Ishikawa (cell line): ENCODE measurements at regions not wholly inside any gene's neighbourhood (a gene's known extent, or its start where the extent isn't known, plus 50 kb on each side); places are given as distances from the start of the nearest gene placed in this dataset.

Experiments
- CEBPB ChIP-seq: IDR thresholded peaks from 2 replicates; pipeline ENCODE4 v1.6.1; 2012
- CREB1 ChIP-seq: IDR thresholded peaks from 2 replicates; pipeline ENCODE4 v1.6.1; 2012; ENCODE audit warnings: low read depth
- EGR1 ChIP-seq: IDR thresholded peaks from 2 replicates; pipeline ENCODE4 v1.6.1; 2012
- EP300 ChIP-seq: IDR thresholded peaks from 2 replicates; pipeline ENCODE4 v1.6.1; 2012; ENCODE audit warnings: borderline replicate concordance
- FOXM1 ChIP-seq: IDR thresholded peaks from 2 replicates; pipeline ENCODE4 v1.6.1; 2012; ENCODE audit warnings: low read depth, borderline replicate concordance
- NFIC ChIP-seq: IDR thresholded peaks from 2 replicates; pipeline ENCODE4 v1.6.1; 2012
- RAD21 ChIP-seq: IDR thresholded peaks from 2 replicates; pipeline ENCODE4 v1.6.1; 2012; ENCODE audit warnings: low read depth
- TAF1 ChIP-seq: IDR thresholded peaks from 2 replicates; pipeline ENCODE4 v1.6.1; 2012; ENCODE audit warnings: low read depth, mild to moderate bottlenecking
- TCF12 ChIP-seq: IDR thresholded peaks from 2 replicates; pipeline ENCODE4 v1.6.1; 2012; ENCODE audit warnings: low read depth
- TEAD4 ChIP-seq: IDR thresholded peaks from 2 replicates; pipeline ENCODE4 v1.6.1; 2012
- YY1 ChIP-seq: IDR thresholded peaks from 2 replicates; pipeline ENCODE4 v1.6.1; 2012; ENCODE audit warnings: low read depth
- ZBTB7A ChIP-seq: IDR thresholded peaks from 2 replicates; pipeline ENCODE4 v1.6.1; 2012; ENCODE audit warnings: low read depth
- TF ChIP-seq, protein P1 (sequence below): IDR thresholded peaks from 2 replicates; pipeline ENCODE4 v1.6.1; 2012
- TF ChIP-seq, protein P2 (sequence below): IDR thresholded peaks from 2 replicates; pipeline ENCODE4 v1.6.1; 2012
- TF ChIP-seq, protein P3 (sequence below): IDR thresholded peaks from 2 replicates; pipeline ENCODE4 v1.6.1; 2012; ENCODE audit warnings: low read depth, mild to moderate bottlenecking

DNA sequence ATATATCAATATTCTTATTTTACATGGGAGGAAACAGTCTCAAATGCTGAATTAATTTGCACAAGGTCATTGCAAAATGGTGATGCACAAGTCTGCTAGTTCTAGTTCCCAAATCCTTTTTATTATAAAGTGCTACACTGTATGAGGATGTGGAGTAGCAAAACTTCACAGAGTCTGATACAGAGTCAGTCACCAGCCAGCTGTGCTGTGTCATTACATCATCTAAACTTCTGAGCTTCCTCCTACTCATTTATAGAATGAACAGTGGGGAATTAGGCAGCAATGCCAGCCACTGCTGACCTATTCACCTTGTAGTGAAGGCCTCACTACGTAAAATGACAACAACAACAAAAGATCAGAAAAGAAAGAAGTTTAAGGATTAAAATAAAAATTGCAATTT, 357.8 kb downstream of the TMEM167A start:
- TF ChIP-seq TCF12 = no peak
- TF ChIP-seq, protein P1, sequence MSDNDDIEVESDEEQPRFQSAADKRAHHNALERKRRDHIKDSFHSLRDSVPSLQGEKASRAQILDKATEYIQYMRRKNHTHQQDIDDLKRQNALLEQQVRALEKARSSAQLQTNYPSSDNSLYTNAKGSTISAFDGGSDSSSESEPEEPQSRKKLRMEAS = no peak
- no peak for TF ChIP-seq EP300
- TF ChIP-seq CREB1 = no peak
- TF ChIP-seq TAF1 = no peak
- TF ChIP-seq EGR1 = no peak

DNA sequence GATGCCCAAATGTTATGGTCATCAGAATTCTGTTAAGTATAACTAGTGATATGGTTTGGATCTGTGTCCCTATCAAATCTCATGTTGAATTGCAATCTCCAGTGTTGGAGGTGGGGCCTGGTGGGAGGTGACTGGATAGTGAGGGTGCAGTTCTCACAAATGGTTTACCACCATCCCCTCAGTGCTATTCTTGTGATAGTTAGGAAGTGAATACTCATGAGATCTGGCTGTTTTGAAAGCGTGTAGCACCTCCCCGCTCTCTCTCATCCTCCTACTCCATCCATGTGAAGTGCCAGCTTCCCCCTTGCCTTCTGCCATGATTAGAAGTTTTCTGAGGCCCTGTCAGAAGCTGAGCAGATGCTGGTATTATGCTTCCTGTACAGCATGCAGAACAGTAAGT, 359.5 kb downstream of the TMEM167A start:
- no peak for TF ChIP-seq RAD21
- no peak for TF ChIP-seq YY1
- TF ChIP-seq FOXM1 = no peak
- TF ChIP-seq ZBTB7A = no peak
- TF ChIP-seq CREB1 = no peak
- TF ChIP-seq CEBPB = no peak
- TF ChIP-seq EP300 = no peak
- no peak for TF ChIP-seq EGR1
- TF ChIP-seq, protein P1 = no peak
- TF ChIP-seq NFIC = no peak
- TF ChIP-seq TAF1 = no peak
- TF ChIP-seq, protein P2, sequence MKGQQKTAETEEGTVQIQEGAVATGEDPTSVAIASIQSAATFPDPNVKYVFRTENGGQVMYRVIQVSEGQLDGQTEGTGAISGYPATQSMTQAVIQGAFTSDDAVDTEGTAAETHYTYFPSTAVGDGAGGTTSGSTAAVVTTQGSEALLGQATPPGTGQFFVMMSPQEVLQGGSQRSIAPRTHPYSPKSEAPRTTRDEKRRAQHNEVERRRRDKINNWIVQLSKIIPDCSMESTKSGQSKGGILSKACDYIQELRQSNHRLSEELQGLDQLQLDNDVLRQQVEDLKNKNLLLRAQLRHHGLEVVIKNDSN = no peak
- no peak for TF ChIP-seq TCF12
- TF ChIP-seq, protein P3, sequence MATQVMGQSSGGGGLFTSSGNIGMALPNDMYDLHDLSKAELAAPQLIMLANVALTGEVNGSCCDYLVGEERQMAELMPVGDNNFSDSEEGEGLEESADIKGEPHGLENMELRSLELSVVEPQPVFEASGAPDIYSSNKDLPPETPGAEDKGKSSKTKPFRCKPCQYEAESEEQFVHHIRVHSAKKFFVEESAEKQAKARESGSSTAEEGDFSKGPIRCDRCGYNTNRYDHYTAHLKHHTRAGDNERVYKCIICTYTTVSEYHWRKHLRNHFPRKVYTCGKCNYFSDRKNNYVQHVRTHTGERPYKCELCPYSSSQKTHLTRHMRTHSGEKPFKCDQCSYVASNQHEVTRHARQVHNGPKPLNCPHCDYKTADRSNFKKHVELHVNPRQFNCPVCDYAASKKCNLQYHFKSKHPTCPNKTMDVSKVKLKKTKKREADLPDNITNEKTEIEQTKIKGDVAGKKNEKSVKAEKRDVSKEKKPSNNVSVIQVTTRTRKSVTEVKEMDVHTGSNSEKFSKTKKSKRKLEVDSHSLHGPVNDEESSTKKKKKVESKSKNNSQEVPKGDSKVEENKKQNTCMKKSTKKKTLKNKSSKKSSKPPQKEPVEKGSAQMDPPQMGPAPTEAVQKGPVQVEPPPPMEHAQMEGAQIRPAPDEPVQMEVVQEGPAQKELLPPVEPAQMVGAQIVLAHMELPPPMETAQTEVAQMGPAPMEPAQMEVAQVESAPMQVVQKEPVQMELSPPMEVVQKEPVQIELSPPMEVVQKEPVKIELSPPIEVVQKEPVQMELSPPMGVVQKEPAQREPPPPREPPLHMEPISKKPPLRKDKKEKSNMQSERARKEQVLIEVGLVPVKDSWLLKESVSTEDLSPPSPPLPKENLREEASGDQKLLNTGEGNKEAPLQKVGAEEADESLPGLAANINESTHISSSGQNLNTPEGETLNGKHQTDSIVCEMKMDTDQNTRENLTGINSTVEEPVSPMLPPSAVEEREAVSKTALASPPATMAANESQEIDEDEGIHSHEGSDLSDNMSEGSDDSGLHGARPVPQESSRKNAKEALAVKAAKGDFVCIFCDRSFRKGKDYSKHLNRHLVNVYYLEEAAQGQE = no peak
- TF ChIP-seq TEAD4 = no peak

DNA sequence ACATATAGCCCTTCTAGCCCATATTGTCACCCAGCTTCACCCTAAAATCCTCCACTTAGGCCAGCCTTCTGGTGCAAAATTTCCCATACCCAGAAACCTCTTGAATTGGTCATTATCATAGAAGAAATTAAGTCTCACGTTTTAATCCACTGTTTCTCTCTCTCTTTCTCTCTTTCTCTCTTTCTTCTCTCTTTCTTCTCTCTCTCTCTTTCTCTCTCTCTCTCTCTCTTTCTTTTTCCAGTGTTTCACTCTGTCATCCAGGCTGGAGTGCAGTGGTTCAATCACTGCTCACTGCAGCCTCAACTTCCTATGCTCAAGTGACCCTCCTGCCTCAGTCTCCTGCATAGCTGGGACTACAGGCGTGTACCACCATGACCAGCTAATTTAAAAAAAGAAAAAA, 363.4 kb downstream of the TMEM167A start:
- no peak for TF ChIP-seq EGR1
- TF ChIP-seq, protein P1 = no peak
- TF ChIP-seq YY1 = no peak
- no peak for TF ChIP-seq RAD21
- TF ChIP-seq TAF1 = no peak
- TF ChIP-seq CREB1 = no peak
- TF ChIP-seq TEAD4 = no peak

DNA sequence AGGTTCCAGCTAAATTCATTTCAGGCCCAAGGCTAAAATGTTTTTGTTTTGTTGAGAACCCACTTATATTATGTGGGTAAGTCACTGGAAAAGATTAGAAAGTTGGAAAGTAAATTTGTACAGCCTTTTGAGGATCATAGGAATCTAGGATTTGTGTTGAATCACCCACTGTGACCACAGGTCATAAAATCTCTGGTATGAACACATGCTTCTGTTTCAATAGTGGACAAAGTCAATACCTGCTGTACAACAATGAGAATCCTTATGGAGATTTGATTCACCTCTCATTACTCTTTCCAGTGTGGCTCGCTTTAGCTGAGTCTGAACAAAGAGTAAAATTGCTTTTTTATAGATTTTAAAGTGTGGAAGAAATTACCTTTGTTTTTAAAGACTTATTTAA, 369.5 kb downstream of the TMEM167A start:
- TF ChIP-seq RAD21 (no peak), TEAD4 (no peak), CEBPB (no peak), ZBTB7A (no peak), TAF1 (no peak), EP300 (no peak)
- TF ChIP-seq, protein P1 = no peak
- TF ChIP-seq, protein P2 = no peak
- TF ChIP-seq, protein P3 = no peak

GRCh38 chr5:82704381-82704780, 372.8 kb downstream of the TMEM167A start:
- TF ChIP-seq ZBTB7A (no peak), NFIC (no peak), CREB1 (no peak), EP300 (no peak), EGR1 (no peak), TEAD4 (no peak), YY1 (no peak), RAD21 (no peak), TCF12 (no peak)
- TF ChIP-seq, protein P1 = no peak

GRCh38 chr5:82702046-82702445, 375.1 kb downstream of the TMEM167A start:
- TF ChIP-seq TAF1 (no peak), TCF12 (no peak), ZBTB7A (no peak)
- TF ChIP-seq, protein P2 = no peak
- TF ChIP-seq, protein P3 = no peak
